Vagina (tissue), 2 donors: ENCODE measurements at regions not wholly inside any gene's neighbourhood (a gene's known extent, or its start where the extent isn't known, plus 50 kb on each side); places are given as distances from the start of the nearest gene placed in this dataset.

ENCODE experiments used
- DNase-seq, 2 donors: peaks; one replicate each; pipeline ENCODE4 v3.0.0-alpha.2; 2017; ENCODE audit errors: extremely low spot score in 2 of 2
- H3K27ac ChIP-seq: fragments of 200-600 bp; sonication (generic); one replicate; pipeline ENCODE4 v1.5.1; 2019
- H3K27me3 ChIP-seq: fragments of 200-600 bp; sonication (generic); one replicate; pipeline ENCODE4 v1.5.1; 2019
- H3K36me3 ChIP-seq, 2 donors: fragments of 200-600 bp; sonication (generic); one replicate each; pipeline ENCODE4 v1.5.1; 2017 to 2019
- H3K4me1 ChIP-seq: fragments of 200-600 bp; sonication (generic); one replicate; pipeline ENCODE4 v1.5.1; 2019
- H3K4me3 ChIP-seq, 2 donors: fragments of 200-600 bp; sonication (generic); 1 replicate in 1 of 2; 2 replicates in 1 of 2; pipeline ENCODE4 v1.5.1; 2016 to 2019
- H3K9me3 ChIP-seq: fragments of 200-600 bp; sonication (generic); one replicate; pipeline ENCODE4 v1.5.1; 2019
- POLR2A ChIP-seq, 2 donors: fragments of 450-650 bp; IDR thresholded peaks; one replicate each; pipeline ENCODE4 v1.6.1; 2017; ENCODE audit warnings: antibody characterized with exemption in 2 of 2, mild to moderate bottlenecking in 2 of 2, moderate library complexity in 2 of 2
- POLR2AphosphoS5 ChIP-seq, 2 donors: sonication (generic); formaldehyde crosslinking; IDR thresholded peaks; one replicate each; pipeline ENCODE4 v1.9.0; 2017; ENCODE audit warnings: antibody characterized with exemption in 2 of 2, mild to moderate bottlenecking in 2 of 2, low read depth in 1 of 2; ENCODE audit not compliant: insufficient read depth in 1 of 2
- intact Hi-C: fragments of 100-400 bp; cut with DNase I; formaldehyde crosslinking; loops from one replicate; pipeline ENCODE4 v1.15.1; 2023
- TF ChIP-seq, protein P1 (sequence below), 3 experiments: fragments of 450-650 bp in 2 of 3; fragments of 200-600 bp in 1 of 3; sonication (generic) in 1 of 3; IDR thresholded peaks; one replicate each; pipeline ENCODE4 v1.5.1; 2017 to 2019; ENCODE audit warnings: antibody characterized with exemption in 3 of 3, mild to moderate bottlenecking in 2 of 3, moderate library complexity in 2 of 3

- no peak for TF ChIP-seq POLR2A (IDR thresholded peaks at IDR 0.05)
- no peak for TF ChIP-seq POLR2AphosphoS5 (IDR thresholded peaks at IDR 0.05; ENCODE audit: insufficient read depth in 1 of 2, low read depth in 1 of 2)
- TF ChIP-seq, protein P1, sequence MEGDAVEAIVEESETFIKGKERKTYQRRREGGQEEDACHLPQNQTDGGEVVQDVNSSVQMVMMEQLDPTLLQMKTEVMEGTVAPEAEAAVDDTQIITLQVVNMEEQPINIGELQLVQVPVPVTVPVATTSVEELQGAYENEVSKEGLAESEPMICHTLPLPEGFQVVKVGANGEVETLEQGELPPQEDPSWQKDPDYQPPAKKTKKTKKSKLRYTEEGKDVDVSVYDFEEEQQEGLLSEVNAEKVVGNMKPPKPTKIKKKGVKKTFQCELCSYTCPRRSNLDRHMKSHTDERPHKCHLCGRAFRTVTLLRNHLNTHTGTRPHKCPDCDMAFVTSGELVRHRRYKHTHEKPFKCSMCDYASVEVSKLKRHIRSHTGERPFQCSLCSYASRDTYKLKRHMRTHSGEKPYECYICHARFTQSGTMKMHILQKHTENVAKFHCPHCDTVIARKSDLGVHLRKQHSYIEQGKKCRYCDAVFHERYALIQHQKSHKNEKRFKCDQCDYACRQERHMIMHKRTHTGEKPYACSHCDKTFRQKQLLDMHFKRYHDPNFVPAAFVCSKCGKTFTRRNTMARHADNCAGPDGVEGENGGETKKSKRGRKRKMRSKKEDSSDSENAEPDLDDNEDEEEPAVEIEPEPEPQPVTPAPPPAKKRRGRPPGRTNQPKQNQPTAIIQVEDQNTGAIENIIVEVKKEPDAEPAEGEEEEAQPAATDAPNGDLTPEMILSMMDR (IDR thresholded peaks at IDR 0.05) = no peak
- intact Hi-C loops = no loop called here
Observed at GRCh38 chr4:165602621-165603020, 223.8 kb downstream of the CPE start.

DNA sequence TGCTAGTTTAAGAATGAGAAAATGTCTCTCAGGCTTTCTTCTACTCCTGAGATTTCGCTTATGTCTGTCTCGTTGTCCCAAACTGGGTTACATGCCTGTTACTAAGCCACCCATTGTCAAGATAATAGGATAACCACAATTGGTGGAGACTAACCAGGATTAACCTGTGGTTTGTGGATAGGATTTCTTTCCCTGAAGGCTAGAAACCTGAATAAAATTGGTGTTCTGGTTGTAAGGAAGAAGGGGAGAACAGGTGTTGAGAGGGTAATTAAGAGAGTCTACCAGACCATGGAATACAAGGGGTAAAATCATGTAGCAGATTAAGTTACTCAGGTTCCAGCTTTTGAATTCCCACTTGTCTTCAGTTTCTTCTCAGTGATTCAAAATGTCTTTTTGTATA lies 225.4 kb downstream of the CPE start:
- no peaks in the 10 kb centered on the region for H3K9me3 ChIP-seq
- no peak overlapping the region for H3K27ac ChIP-seq
- no peak for TF ChIP-seq POLR2A (IDR thresholded peaks at IDR 0.05)
- TF ChIP-seq POLR2AphosphoS5 (IDR thresholded peaks at IDR 0.05; ENCODE audit: insufficient read depth in 1 of 2, low read depth in 1 of 2) = no peak
- TF ChIP-seq, protein P1 (IDR thresholded peaks at IDR 0.05) = no peak
- H3K4me1 ChIP-seq = no peaks in the 10 kb centered on the region
- no peaks in the 10 kb centered on the region for H3K27me3 ChIP-seq
- DNase-seq = no peak
- no peaks in the 10 kb centered on the region for H3K36me3 ChIP-seq
- intact Hi-C loops = no loop called here
- no peak overlapping the region for H3K4me3 ChIP-seq

More at GRCh38 chr4:165602621-165603020, 223.8 kb downstream of the CPE start:
- Histone ChIP-seq H3K9me3 (no peaks in the 10 kb centered on the region), H3K27me3 (no peaks in the 10 kb centered on the region), H3K4me3 (no peak overlapping the region), H3K27ac (no peak overlapping the region), H3K4me1 (no peaks in the 10 kb centered on the region), H3K36me3 (no peaks in the 10 kb centered on the region)
- DNase-seq = no peak

DNA sequence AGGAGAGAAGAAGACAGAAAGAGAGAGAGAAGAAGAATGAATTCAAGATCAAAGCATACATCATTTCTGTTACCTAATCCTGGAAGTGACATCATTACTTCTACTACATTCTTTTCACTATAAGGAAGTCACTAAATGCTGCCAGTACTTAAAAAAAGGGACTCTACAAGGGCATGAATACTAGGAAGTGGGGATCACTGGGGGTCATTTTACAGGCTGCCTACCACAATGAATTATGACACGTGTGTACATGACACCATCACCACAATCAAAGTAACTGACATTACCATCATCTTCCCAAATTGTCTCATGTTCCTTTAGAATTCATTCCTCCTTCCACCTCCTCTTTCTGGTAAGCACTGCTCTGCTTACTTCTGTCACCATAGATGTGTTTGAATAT lies 227.0 kb downstream of the CPE start:
- DNase-seq = no peak
- H3K36me3 ChIP-seq = no peaks in the 10 kb centered on the region
- intact Hi-C loops = no loop called here
- TF ChIP-seq, protein P1 (IDR thresholded peaks at IDR 0.05) = no peak
- TF ChIP-seq POLR2A (IDR thresholded peaks at IDR 0.05) = no peak
- no peak for TF ChIP-seq POLR2AphosphoS5 (IDR thresholded peaks at IDR 0.05; ENCODE audit: insufficient read depth in 1 of 2, low read depth in 1 of 2)
- H3K4me3 ChIP-seq = no peak overlapping the region
- no peak overlapping the region for H3K27ac ChIP-seq
- no peaks in the 10 kb centered on the region for H3K9me3 ChIP-seq
- no peaks in the 10 kb centered on the region for H3K4me1 ChIP-seq
- no peaks in the 10 kb centered on the region for H3K27me3 ChIP-seq

DNA sequence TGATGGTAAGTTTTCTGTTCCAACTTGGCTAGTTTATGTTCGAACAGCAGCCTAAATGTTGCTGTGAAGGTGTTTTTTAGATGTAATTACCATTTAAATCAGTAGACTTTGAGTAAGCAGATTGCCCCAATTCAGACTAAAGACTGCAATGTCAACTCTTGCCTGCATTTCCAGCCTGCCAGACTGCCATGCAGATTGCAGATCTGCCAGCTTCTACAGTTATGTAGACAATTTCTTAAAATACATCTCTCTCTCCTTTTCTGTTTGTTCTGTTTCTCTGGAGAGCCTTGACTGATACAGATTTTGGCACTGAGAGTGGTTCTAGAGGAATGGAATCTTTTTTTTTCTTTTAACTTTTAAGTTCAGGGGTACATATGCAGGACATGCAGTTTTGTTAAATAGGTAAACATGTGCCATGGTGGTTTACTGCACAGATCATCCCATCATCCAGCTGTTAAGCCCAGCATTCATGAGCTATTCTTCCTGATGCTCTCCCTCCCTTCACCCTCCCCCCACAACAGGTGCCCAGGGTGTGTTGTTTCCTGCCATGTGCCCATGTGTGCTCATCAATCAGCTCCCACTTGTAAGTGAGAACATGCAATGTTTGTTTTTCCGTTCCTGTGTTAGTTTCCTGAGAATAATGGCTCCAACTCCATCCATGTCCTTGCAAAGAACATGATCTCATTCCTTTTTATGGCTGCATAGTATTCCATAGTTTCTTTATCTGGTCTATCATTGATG lies 227.8 kb downstream of the CPE start:
- Histone ChIP-seq H3K27me3 (no peaks in the 10 kb centered on the region), H3K4me1 (no peaks in the 10 kb centered on the region), H3K27ac (no peak overlapping the region), H3K36me3 (no peaks in the 10 kb centered on the region), H3K9me3 (no peaks in the 10 kb centered on the region), H3K4me3 (no peak overlapping the region)
- intact Hi-C loops = no loop called here
- DNase-seq = no peak
- TF ChIP-seq, protein P1 (IDR thresholded peaks at IDR 0.05) = no peak
- TF ChIP-seq POLR2A (IDR thresholded peaks at IDR 0.05) = no peak
- no peak for TF ChIP-seq POLR2AphosphoS5 (IDR thresholded peaks at IDR 0.05; ENCODE audit: insufficient read depth in 1 of 2, low read depth in 1 of 2)

- intact Hi-C loops = no loop called here
- no peaks in the 10 kb centered on the region for H3K4me1 ChIP-seq
- no peaks in the 10 kb centered on the region for H3K9me3 ChIP-seq
- DNase-seq = no peak
- no peak for TF ChIP-seq POLR2AphosphoS5 (IDR thresholded peaks at IDR 0.05; ENCODE audit: insufficient read depth in 1 of 2, low read depth in 1 of 2)
- no peak for TF ChIP-seq POLR2A (IDR thresholded peaks at IDR 0.05)
- TF ChIP-seq, protein P1 (IDR thresholded peaks at IDR 0.05) = no peak
- no peaks in the 10 kb centered on the region for H3K36me3 ChIP-seq
- H3K4me3 ChIP-seq = no peak overlapping the region
- H3K27ac ChIP-seq = no peak overlapping the region
- no peaks in the 10 kb centered on the region for H3K27me3 ChIP-seq
Observed at GRCh38 chr4:165609653-165610052, 230.8 kb downstream of the CPE start.
